GM19240 (cell line): ENCODE measurements at regions not wholly inside any gene's neighbourhood (a gene's known extent, or its start where the extent isn't known, plus 50 kb on each side); places are given as distances from the start of the nearest gene placed in this dataset.

ENCODE experiments used
- DNase-seq: peaks from one replicate; pipeline ENCODE4 v3.0.0; 2011; ENCODE audit warnings: low spot score; ENCODE audit not compliant: insufficient read length

- DNase-seq = no peak
Measured at GRCh38 chr10:8416192-8416701, 361.8 kb downstream of the GATA3 start.

DNA sequence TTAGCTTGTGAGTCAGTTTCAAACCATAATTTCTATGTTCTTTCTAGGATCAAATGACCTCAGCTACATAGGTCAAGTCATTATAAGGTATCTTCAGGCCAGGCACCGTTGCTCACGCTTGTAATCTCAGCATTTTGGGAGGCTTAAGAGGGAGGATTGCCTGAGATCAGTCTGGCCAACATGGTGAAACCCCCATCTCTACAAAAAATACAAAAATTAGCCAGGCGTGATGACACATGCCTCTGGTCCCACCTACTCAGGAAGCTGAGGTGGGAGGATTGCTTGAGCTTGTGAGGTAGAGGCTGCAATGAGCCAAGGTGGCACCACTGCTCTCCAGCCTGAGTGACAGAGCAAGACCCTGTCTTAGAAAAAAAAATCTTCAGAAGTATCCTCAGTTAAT is 362.3 kb downstream of the GATA3 start:
- no peak for DNase-seq

- no peak for DNase-seq
Measured at GRCh38 chr10:8417631-8418030, 363.1 kb downstream of the GATA3 start.

GRCh38 chr10:8418631-8419030 is 364.1 kb downstream of the GATA3 start:
- DNase-seq = no peak

- no peak for DNase-seq
Measured at GRCh38 chr10:8420182-8420581, 365.7 kb downstream of the GATA3 start.

DNA sequence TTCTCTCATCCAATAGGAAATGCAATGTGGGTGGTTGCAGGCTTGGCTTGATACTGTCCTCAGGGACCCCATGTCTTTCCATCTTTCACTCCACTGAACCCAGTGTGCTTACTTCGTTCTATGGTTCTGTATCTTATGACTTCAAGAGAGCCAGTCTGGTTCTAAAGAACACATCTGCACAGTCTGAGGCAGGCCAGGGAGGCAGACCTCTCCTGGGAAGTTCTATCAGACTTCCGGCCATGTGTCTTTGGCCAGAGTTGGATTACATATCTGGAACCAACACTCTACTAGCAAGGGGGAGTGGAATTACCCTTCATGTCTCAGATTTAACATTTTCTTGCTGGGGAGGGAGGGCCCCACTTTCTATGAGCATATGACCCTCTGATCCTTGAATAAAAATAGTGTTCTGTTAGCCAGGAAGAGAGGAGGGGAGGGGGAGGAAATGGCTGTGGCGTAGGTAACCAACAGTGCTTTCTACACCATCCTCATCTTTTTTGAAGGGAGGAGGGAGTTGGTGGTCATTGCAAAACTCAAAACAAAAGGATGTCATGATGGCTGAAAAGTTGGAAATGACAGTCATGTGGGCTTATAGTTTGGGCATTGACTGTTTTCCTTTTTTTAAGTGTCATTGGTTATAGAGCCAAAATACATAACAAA is 370.2 kb downstream of the GATA3 start:
- no peak for DNase-seq

GRCh38 chr10:8428654-8429053 is 374.2 kb downstream of the GATA3 start:
- no peak for DNase-seq

DNA sequence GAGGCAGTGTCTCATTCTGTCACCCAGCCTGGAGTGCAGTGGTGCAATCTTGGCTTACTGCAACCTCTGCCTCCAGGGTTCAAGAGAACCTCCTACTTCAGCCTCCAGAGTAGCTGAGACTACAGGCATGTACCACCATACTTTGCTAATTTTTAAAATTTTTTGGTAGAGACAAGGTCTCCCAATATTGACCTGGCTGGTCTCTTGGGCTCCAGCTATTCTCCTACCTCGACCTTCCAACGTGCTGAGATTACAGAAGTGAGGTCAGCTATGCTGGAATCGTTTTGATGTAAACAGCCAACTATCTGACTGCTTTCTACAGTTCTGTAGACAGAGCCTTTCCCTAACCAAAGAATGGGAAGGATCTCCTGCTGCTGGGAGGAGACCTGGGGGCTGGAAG is 375.8 kb downstream of the GATA3 start:
- no peak for DNase-seq

DNA sequence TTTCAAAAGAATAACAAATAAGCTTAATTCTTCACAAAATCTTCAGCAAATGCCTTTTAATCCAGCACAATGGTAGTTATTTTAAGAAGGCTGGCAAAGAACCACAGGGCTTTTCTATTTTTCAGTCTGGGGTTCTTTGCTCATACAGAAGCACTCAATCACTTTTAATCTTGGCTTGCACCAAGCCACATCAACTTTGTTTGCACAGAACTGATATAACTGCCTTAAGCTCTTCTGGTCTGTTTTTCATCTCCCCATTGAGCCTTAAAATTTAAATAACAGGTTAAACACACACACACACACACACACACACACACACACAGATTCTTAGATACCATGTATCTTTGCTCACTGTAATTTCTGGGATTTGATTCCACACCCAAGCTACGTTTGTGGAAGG is 377.0 kb downstream of the GATA3 start:
- DNase-seq = no peak

GRCh38 chr10:8435186-8436055 is 380.9 kb downstream of the GATA3 start:
- no peak for DNase-seq

- DNase-seq = no peak
Measured at GRCh38 chr10:8437896-8438295, 383.4 kb downstream of the GATA3 start.

- DNase-seq = no peak
Measured at GRCh38 chr10:8438603-8439002, 384.1 kb downstream of the GATA3 start.

GRCh38 chr10:8439040-8439439 is 384.6 kb downstream of the GATA3 start:
- no peak for DNase-seq

DNA sequence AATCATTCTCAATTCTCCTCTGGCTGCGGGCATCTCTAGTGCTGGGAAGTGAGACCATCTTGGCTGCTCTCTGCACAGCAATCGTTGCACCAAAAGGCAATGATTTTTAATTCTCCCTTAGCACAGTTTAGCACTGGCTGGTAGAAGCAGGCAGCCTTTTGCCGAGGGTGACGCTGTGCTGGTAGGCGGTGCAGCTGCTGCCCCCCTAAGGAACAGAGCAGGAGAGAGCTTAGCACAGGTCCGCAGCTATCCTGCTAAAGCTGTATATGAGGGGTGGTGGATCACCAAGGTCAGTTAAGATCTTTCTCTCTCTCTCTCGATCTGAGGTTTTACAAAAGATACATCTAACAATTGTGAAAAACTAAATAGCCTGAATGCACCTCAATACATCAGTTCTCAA is 390.1 kb downstream of the GATA3 start:
- no peak for DNase-seq

GRCh38 chr10:8445353-8445752 is 390.9 kb downstream of the GATA3 start:
- DNase-seq = no peak

DNA sequence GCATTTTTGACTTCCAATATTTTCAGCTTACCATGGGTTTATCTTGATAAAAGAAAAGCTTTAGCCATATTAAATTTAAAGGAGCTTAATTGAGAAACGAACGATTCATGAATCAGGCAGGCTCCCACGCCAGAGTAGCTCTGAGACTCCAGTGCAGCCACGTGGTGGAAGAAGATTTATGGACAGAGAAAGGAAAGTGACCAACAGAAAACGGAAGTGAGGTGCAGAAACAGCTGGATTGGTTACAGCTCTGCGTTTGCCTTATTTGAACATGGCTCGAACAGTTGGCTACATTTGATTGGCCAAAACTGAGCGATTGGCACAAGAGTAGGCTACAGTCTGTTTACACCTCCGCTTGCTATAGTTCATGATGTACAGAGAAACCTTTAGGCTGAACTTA is 395.4 kb downstream of the GATA3 start:
- DNase-seq = no peak

DNA sequence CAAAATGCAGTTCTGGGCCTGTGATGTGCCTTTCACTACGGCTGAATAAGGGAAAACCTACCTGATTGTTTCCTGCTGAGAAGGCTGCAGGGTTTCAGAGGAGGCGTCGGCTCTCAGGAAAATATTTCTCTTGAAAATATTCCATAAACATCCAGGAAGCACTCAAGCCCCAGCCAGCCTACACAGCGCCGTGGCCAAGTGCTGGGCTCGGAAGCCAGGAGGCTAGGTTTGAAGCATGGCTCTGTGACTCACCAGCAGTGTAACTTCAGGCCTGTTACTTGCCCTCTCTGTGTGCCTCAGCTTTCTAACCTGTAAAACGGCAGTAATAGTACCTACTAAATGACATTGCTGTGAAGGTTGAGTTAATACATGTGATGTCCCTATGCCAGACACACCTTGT is 399.1 kb downstream of the GATA3 start:
- no peak for DNase-seq

- DNase-seq = no peak
Measured at GRCh38 chr10:8454357-8454756, 399.9 kb downstream of the GATA3 start.

DNA sequence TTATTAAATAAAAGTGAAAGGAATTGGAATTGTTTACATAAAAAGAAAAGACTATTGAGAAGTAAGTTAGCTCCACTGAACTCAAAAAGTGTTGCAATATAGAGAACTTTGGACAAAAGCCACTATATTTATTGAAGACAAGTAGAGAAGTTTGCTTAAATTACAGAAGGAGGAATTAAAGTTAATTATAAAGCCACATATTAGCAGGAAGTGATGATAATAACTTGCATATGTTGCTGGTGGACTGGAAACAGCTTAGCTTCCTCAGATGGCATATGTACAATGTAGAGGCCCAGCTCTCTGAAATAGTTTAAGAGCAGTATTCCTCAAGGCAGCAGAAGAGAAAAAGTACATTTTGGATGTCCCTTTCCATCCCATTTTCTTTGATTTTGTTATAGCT is 400.7 kb downstream of the GATA3 start:
- no peak for DNase-seq

DNA sequence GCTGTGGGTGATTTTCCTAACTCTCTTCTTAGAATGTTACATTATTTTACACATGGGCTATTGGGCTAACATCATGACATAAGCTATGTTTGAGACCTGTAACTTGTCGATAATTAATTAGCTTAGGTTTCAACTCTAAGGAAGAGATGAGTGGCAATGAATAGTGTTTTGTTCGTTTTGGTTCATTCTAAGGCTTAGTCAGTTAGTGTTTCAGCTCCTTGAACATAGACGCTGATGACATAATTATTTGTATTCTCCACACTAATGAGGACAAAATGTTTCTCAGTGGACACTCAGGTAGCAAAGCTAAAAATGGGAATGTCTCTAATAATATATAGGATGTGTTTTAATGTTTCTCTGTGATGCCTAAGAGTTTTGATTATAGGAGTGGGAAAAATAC is 401.9 kb downstream of the GATA3 start:
- no peak for DNase-seq

DNA sequence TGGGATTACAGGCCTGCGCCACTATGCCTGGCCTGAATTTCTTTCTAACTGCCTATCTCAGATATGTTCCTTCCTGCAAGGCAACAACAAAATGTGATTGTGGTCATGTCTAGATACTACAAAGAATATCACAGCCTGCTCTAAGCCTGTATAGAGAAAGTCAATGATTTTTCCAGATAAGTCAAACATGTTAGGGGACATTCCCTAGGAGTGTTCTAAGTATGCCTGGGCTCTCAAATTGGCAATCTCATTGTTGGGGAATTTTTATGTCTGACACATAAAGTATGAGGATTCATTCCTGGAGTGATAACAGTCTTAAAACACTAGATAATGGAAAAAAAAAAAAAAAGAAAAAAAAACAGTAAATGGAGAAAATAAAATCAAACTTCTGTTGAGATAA is 406.1 kb downstream of the GATA3 start:
- DNase-seq = no peak

- DNase-seq = no peak
Measured at GRCh38 chr10:8462565-8462964, 408.1 kb downstream of the GATA3 start.

GRCh38 chr10:8463853-8464252 is 409.4 kb downstream of the GATA3 start:
- no peak for DNase-seq
